Breast epithelium (tissue), 4 donors: ENCODE measurements at regions not wholly inside any gene's neighbourhood (a gene's known extent, or its start where the extent isn't known, plus 50 kb on each side); places are given as distances from the start of the nearest gene placed in this dataset.
"Not testable (repeated sequence)": the region's sequence is repeated elsewhere in the genome, so short reads cannot be mapped to it uniquely, and the experiment has no call there.

ENCODE experiments used
- DNase-seq, 2 donors: peaks; one replicate each; pipeline ENCODE4 v3.0.0-alpha.2; 2019; ENCODE audit warnings: low spot score in 2 of 2
- H3K27ac ChIP-seq, 2 donors: fragments of 200-600 bp; sonication (generic) in 1 of 2; one replicate each; pipeline ENCODE4 v1.5.1; 2016 to 2019; ENCODE audit warnings: mild to moderate bottlenecking in 1 of 2
- H3K27me3 ChIP-seq, 2 donors: fragments of 200-600 bp; sonication (generic) in 1 of 2; one replicate each; pipeline versions ENCODE4 v1.5.1 to v1.6.0; 2017 to 2019; ENCODE audit warnings: control low read depth in 1 of 2, mild to moderate bottlenecking in 1 of 2
- H3K36me3 ChIP-seq: fragments of 200-600 bp; one replicate; pipeline ENCODE4 v1.5.1; 2019
- H3K4me1 ChIP-seq, 2 donors: fragments of 200-600 bp; sonication (generic); one replicate each; pipeline ENCODE4 v1.5.1; 2016 to 2019; ENCODE audit warnings: control low read depth in 1 of 2
- H3K4me3 ChIP-seq, 3 donors: fragments of 200-600 bp; sonication (generic); 1 replicate in 2 of 3; 2 replicates in 1 of 3; pipeline ENCODE4 v1.5.1; 2016 to 2019; ENCODE audit warnings: mild to moderate bottlenecking in 3 of 3, moderate library complexity in 2 of 3
- H3K9me3 ChIP-seq, 2 donors: fragments of 200-600 bp; sonication (generic) in 1 of 2; one replicate each; pipeline ENCODE4 v1.5.1; 2016 to 2019; ENCODE audit warnings: control low read depth in 1 of 2
- CTCF ChIP-seq, 3 donors: fragments of 450-650 bp; IDR thresholded peaks; one replicate each; pipeline ENCODE4 v1.5.1; 2016 to 2017; ENCODE audit warnings: antibody characterized with exemption in 3 of 3, mild to moderate bottlenecking in 3 of 3, moderate library complexity in 3 of 3
- POLR2A ChIP-seq: fragments of 450-650 bp; IDR thresholded peaks from one replicate; pipeline ENCODE4 v1.6.1; 2016; ENCODE audit warnings: antibody characterized with exemption, mild to moderate bottlenecking, moderate library complexity
- POLR2AphosphoS5 ChIP-seq, 3 donors: sonication (generic); formaldehyde crosslinking; IDR thresholded peaks; one replicate each; pipeline ENCODE4 v1.6.1; 2017; ENCODE audit warnings: antibody characterized with exemption in 3 of 3
- intact Hi-C: fragments of 100-400 bp; cut with DNase I; formaldehyde crosslinking; loops from one replicate; pipeline ENCODE4 v1.15.1; 2023; ENCODE audit warnings: low total_unique reads

- Histone ChIP-seq H3K27me3 (no peaks in the 10 kb centered on the region), H3K36me3 (no peaks in the 10 kb centered on the region), H3K27ac (no peak overlapping the region), H3K4me1 (no peaks in the 10 kb centered on the region), H3K4me3 (no peak overlapping the region), H3K9me3 (peaks cover 3 to 20% of the 10 kb centered on the region in 2 donors)
- TF ChIP-seq POLR2AphosphoS5 (IDR thresholded peaks at IDR 0.05) = no peak
- TF ChIP-seq POLR2A = no peak
- TF ChIP-seq CTCF (IDR thresholded peaks at IDR 0.05) = no peak
- intact Hi-C loops = no loop called here
- DNase-seq = no peak
Measured at GRCh38 chr14:71429902-71430301, 502.3 kb upstream of the RGS6 start.

GRCh38 chr14:71430321-71430677 lies 501.9 kb upstream of the RGS6 start:
- Histone ChIP-seq H3K4me1 (no peaks in the 10 kb centered on the region), H3K27ac (no peak overlapping the region), H3K27me3 (no peaks in the 10 kb centered on the region), H3K36me3 (no peaks in the 10 kb centered on the region), H3K4me3 (no peak overlapping the region), H3K9me3 (peaks cover 3 to 16% of the 10 kb centered on the region in 2 donors)
- no peak for DNase-seq
- intact Hi-C loops = no loop called here
- TF ChIP-seq POLR2A (no peak), POLR2AphosphoS5 (IDR thresholded peaks at IDR 0.05) (no peak), CTCF (IDR thresholded peaks at IDR 0.05) (no peak)

- intact Hi-C loops = no loop called here
- no peak for TF ChIP-seq CTCF (IDR thresholded peaks at IDR 0.05)
- no peak for TF ChIP-seq POLR2AphosphoS5 (IDR thresholded peaks at IDR 0.05)
- no peak for TF ChIP-seq POLR2A
- peaks cover 3 to 12% of the 10 kb centered on the region in 2 donors for H3K9me3 ChIP-seq
- no peak overlapping the region for H3K4me3 ChIP-seq
- H3K4me1 ChIP-seq = no peaks in the 10 kb centered on the region
- no peaks in the 10 kb centered on the region for H3K36me3 ChIP-seq
- H3K27me3 ChIP-seq = no peaks in the 10 kb centered on the region
- no peak overlapping the region for H3K27ac ChIP-seq
- DNase-seq = no peak
Measured at GRCh38 chr14:71430678-71431376, 501.4 kb upstream of the RGS6 start.

- intact Hi-C loops = no loop called here
- Histone ChIP-seq H3K4me3 (no peak overlapping the region), H3K36me3 (no peaks in the 10 kb centered on the region), H3K4me1 (no peaks in the 10 kb centered on the region), H3K9me3 (no peaks in the 10 kb centered on the region), H3K27ac (no peak overlapping the region), H3K27me3 (no peaks in the 10 kb centered on the region)
- TF ChIP-seq CTCF (IDR thresholded peaks at IDR 0.05) (no peak), POLR2AphosphoS5 (IDR thresholded peaks at IDR 0.05) (no peak), POLR2A (no peak)
- no peak for DNase-seq
Measured at GRCh38 chr14:71432334-71433110, 499.7 kb upstream of the RGS6 start.

GRCh38 chr14:71433303-71433702 lies 498.9 kb upstream of the RGS6 start:
- Histone ChIP-seq H3K4me1 (no peaks in the 10 kb centered on the region), H3K4me3 (no peak overlapping the region), H3K27ac (no peak overlapping the region), H3K9me3 (no peaks in the 10 kb centered on the region), H3K36me3 (no peaks in the 10 kb centered on the region), H3K27me3 (no peaks in the 10 kb centered on the region)
- DNase-seq = no peak
- TF ChIP-seq CTCF (IDR thresholded peaks at IDR 0.05) (no peak), POLR2AphosphoS5 (IDR thresholded peaks at IDR 0.05) (no peak), POLR2A (no peak)
- intact Hi-C loops = no loop called here

GRCh38 chr14:71435641-71436040 lies 496.6 kb upstream of the RGS6 start:
- not testable (repeated sequence) for H3K9me3 ChIP-seq, H3K4me1 ChIP-seq, H3K27me3 ChIP-seq, DNase-seq, H3K4me3 ChIP-seq, H3K27ac ChIP-seq, H3K36me3 ChIP-seq
- intact Hi-C loops = loop anchor here (5.0 kb wide), 1 partner anchor 52 kb away; no protein-coding TSS in a partner anchor
